Mesendoderm (in vitro differentiated cells): ENCODE measurements at regions not wholly inside any gene's neighbourhood (a gene's known extent, or its start where the extent isn't known, plus 50 kb on each side); places are given as distances from the start of the nearest gene placed in this dataset.
"Not testable (repeated sequence)": the region's sequence is repeated elsewhere in the genome, so short reads cannot be mapped to it uniquely, and the experiment has no call there.

Experiments
- DNase-seq: peaks from one replicate; pipeline ENCODE4 v3.0.0; 2013
- H2AK5ac ChIP-seq: 2 replicates; pipeline ENCODE4 v1.6.1; 2013; ENCODE audit warnings: low read length, inconsistent platforms
- H2BK120ac ChIP-seq: 2 replicates; pipeline ENCODE4 v1.6.1; 2013; ENCODE audit warnings: low read depth, mild to moderate bottlenecking, low read length, moderate library complexity, mixed read lengths
- H2BK15ac ChIP-seq: replicated peaks from 2 replicates; pipeline ENCODE4 v1.6.1; 2013; ENCODE audit warnings: low read depth, mild to moderate bottlenecking, moderate library complexity
- H2BK5ac ChIP-seq: 2 replicates; pipeline ENCODE4 v1.6.1; 2013; ENCODE audit warnings: low read length, inconsistent platforms
- H3K18ac ChIP-seq: 2 replicates; pipeline ENCODE4 v1.6.1; 2013; ENCODE audit warnings: mild to moderate bottlenecking, low read length, mixed read lengths
- H3K23ac ChIP-seq: one replicate; pipeline ENCODE4 v1.6.1; 2013; ENCODE audit warnings: low read length
- H3K27ac ChIP-seq: 2 replicates; pipeline ENCODE4 v1.5.1; 2013; ENCODE audit warnings: low read depth, mild to moderate bottlenecking, inconsistent platforms, low read length, moderate library complexity
- H3K27me3 ChIP-seq: 2 replicates; pipeline ENCODE4 v1.6.1; 2013; ENCODE audit warnings: low read length, control low read depth, mild to moderate bottlenecking, inconsistent platforms; ENCODE audit not compliant: insufficient read depth, poor library complexity
- H3K36me3 ChIP-seq: 2 replicates; pipeline ENCODE4 v1.6.1; 2013; ENCODE audit warnings: low read length, inconsistent platforms; ENCODE audit not compliant: control insufficient read depth, insufficient read depth
- H3K4ac ChIP-seq: one replicate; pipeline ENCODE4 v1.6.1; 2013; ENCODE audit warnings: low read depth, mild to moderate bottlenecking, low read length, moderate library complexity
- H3K4me1 ChIP-seq: 2 replicates; pipeline ENCODE4 v1.6.1; 2013; ENCODE audit warnings: low read depth, low read length, inconsistent platforms; ENCODE audit not compliant: control insufficient read depth
- H3K4me2 ChIP-seq: 2 replicates; pipeline ENCODE4 v1.6.1; 2013; ENCODE audit warnings: low read length
- H3K4me3 ChIP-seq: 2 replicates; pipeline ENCODE4 v1.5.1; 2013; ENCODE audit warnings: mild to moderate bottlenecking, low read length
- H3K56ac ChIP-seq: one replicate; pipeline ENCODE4 v1.6.1; 2013; ENCODE audit warnings: low read length
- H3K79me1 ChIP-seq: 2 replicates; pipeline ENCODE4 v1.6.1; 2013; ENCODE audit warnings: low read length, inconsistent platforms
- H3K79me2 ChIP-seq: 2 replicates; pipeline ENCODE4 v1.6.1; 2013; ENCODE audit warnings: mild to moderate bottlenecking, low read length; ENCODE audit not compliant: control insufficient read depth, insufficient read depth
- H3K9ac ChIP-seq: 2 replicates; pipeline ENCODE4 v1.6.1; 2013; ENCODE audit warnings: low read length, inconsistent platforms
- H4K5ac ChIP-seq: one replicate; pipeline ENCODE4 v1.6.1; 2013; ENCODE audit warnings: low read length
- H4K8ac ChIP-seq: one replicate; pipeline ENCODE4 v1.6.1; 2013; ENCODE audit warnings: low read depth, mild to moderate bottlenecking, control low read depth, low read length, moderate library complexity
- WGBS: extraction: QIAGEN DNeasy Blood & Tissue Kit; methylation state at CpG from one replicate; pipeline ENCODE4 v1.1.7; 2013; ENCODE audit warnings: low lambda C conversion rate, missing lambda C conversion rate; ENCODE audit not compliant: insufficient coverage; ENCODE audit errors: extremely low coverage; 5-methylcytosine and 5-hydroxymethylcytosine counted together

DNA sequence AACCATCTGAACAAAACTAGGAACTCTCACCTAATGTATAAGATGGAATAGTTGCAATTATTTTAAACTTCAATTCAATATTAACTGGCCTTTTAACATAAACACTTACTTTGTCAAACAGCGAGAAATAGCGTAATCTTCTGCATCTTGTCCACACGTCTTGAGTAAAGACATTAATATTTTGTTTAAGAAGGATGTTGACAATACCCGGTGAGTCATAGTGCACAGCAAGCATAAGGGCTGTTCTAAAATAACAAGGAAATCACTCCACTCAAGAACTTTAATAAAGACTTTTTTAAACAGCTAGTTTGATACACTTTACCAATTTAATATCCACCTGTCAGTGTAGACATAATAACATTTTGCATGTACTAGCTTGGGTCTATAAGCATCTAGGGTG, 311.1 kb downstream of the TUBA3C start:
- H3K36me3 ChIP-seq, H2BK5ac ChIP-seq, H2BK15ac ChIP-seq, H3K4me1 ChIP-seq, H3K4ac ChIP-seq, H2BK120ac ChIP-seq, H3K4me3 ChIP-seq, H3K79me2 ChIP-seq, H4K5ac ChIP-seq, H3K79me1 ChIP-seq, H4K8ac ChIP-seq, H3K23ac ChIP-seq, H3K4me2 ChIP-seq, H3K27ac ChIP-seq, DNase-seq, H3K18ac ChIP-seq, H2AK5ac ChIP-seq, H3K9ac ChIP-seq, H3K56ac ChIP-seq, H3K27me3 ChIP-seq: not testable (repeated sequence)
- no CpG with 5 or more reads among the region's 4 CpGs for WGBS

DNA sequence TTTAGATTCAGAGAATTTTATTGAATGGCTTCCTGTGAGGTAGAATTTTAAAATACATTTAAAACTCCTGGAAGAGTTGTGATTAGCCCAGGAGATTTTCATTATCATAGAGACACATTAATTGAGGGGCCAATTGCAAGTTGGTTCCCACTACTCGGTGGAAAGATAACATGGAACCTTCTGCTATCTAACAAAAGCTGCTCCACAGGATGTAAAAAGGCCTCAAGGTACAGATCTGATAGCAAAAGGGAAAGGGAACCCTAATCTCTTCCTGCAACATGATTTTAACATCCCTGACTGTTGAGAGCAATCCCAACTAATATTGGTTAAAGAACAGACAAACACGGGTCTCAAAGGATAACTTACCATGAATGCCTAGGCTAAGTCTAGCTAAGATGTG, 312.3 kb downstream of the TUBA3C start:
- not testable (repeated sequence) for H3K36me3 ChIP-seq, H3K18ac ChIP-seq, DNase-seq, H3K4me2 ChIP-seq, H4K5ac ChIP-seq, H2AK5ac ChIP-seq, H3K27ac ChIP-seq, H3K27me3 ChIP-seq, H3K4ac ChIP-seq, H3K9ac ChIP-seq, H2BK120ac ChIP-seq, H3K4me1 ChIP-seq, H3K56ac ChIP-seq, H2BK5ac ChIP-seq, H2BK15ac ChIP-seq, H3K23ac ChIP-seq, H4K8ac ChIP-seq, H3K79me2 ChIP-seq, H3K4me3 ChIP-seq, H3K79me1 ChIP-seq
- WGBS: no CpG with 5 or more reads among the region's 2 CpGs

DNA sequence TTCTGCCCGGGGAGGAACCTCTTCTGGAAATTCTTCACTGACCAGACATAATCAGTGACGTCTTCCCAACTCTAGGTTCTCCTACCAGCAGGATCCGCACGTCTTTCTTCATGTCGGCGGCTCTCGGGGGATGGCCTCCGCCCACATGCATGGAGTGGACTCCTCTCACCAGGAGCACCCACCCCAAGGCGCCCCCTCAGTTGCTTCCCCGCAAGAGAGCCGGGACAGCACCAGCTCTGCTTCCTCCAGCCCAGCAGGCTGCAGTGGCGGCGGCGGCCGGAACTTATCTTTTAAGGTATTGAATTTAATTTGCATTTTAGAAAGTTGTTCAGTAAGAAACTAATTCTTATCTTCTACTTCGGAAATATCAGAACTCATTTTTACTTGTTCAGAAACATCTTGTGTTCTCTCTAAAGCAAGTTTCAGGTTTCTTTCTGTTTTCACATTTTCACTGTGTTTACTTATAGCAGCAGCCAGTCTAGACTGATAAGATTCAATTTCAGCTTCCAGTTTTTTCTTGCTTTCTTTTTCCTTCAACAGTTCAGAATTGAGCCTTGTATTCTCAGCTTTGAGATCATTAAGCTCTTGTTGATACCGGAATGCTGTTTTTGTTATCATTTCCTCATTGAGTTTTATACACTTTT, 343.5 kb downstream of the TUBA3C start:
- H3K79me1 ChIP-seq, H3K4me2 ChIP-seq, H4K5ac ChIP-seq, H3K56ac ChIP-seq, H3K23ac ChIP-seq, H2AK5ac ChIP-seq, H3K18ac ChIP-seq, H2BK5ac ChIP-seq, H3K4me3 ChIP-seq, H3K9ac ChIP-seq, H3K4ac ChIP-seq, H3K36me3 ChIP-seq, DNase-seq, H3K79me2 ChIP-seq, H2BK15ac ChIP-seq, H2BK120ac ChIP-seq, H3K27ac ChIP-seq, H3K4me1 ChIP-seq, H3K27me3 ChIP-seq, H4K8ac ChIP-seq: not testable (repeated sequence)
- no CpG with 5 or more reads among the region's 17 CpGs for WGBS

DNA sequence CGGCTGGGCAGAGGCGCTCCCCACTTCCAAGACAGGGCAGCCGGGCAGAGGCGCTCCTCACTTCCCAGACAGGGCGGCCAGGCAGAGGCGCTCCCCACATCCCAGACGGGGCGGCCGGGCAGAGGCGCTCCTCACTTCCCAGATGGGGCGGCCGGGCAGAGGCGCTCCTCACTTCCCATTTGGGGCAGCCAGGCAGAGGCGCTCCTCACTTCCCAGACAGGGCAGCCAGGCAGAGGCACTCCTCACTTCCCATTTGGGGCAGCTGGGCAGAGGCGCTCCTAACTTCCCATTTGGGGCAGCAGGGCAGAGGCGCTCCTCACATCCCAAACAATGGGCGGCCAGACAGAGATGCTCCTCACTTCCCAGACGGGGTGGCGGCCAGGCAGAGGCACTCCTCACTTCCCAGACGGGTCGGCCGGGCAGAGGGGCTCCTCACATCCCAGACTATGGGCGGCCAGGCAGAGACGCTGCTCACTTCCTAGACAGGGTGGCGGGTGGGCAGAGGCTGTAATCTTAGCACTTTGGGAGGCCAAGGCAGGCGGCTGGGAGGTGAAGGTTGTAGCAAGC, 344.4 kb downstream of the TUBA3C start:
- H3K56ac ChIP-seq: not testable (repeated sequence)

DNA sequence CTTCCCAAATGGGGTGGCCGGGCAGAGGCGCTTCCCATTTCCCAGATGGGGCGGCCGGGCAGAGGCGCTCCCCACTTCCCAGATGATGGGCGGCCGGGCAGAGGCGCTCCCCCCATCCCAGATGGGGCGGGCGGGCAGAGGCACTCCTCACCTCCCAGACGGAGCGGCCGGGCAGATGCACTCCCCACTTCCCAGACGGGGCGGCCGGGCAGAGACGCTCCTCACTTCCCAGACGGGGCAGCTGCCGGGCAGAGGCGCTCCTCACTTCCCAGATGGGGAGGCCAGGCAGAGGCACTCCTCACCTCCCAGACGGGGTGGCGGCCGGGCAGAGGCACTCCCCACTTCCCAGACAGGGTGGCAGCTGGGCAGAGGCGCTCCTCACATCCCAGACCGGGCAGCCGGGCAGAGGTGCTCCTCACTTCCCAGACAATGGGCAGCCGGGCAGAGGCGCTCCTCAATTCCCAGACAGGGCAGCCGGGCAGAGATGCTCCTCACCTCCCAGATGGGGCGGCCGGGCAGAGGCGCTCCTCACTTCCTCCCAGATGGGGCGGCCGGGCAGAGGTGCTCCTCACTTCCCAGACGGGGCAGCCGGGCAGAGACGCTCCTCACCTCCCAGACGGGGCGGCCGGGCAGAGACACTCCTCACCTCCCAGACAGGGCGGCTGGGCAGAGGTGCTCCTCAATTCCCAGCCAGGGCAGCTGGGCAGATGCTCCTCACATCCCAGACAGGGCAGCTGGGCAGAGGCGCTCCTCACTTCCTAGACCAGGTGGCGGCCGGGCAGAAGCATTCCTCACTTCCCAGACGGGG, 345.0 kb downstream of the TUBA3C start:
- not testable (repeated sequence) for H3K56ac ChIP-seq, H2BK5ac ChIP-seq, H3K23ac ChIP-seq, DNase-seq, H3K27me3 ChIP-seq, H3K79me1 ChIP-seq, H3K18ac ChIP-seq, H3K4me3 ChIP-seq, H3K79me2 ChIP-seq, H2BK120ac ChIP-seq, H3K27ac ChIP-seq, H3K4me1 ChIP-seq, H3K9ac ChIP-seq, H3K4me2 ChIP-seq, H2AK5ac ChIP-seq, H2BK15ac ChIP-seq, H3K4ac ChIP-seq, H4K8ac ChIP-seq, H4K5ac ChIP-seq, H3K36me3 ChIP-seq
- WGBS: no CpG with 5 or more reads among the region's 45 CpGs

More for the DNA sequence above, 344.4 kb downstream of the TUBA3C start:
- H2BK5ac ChIP-seq, H2AK5ac ChIP-seq, H3K4ac ChIP-seq, H3K27me3 ChIP-seq, H3K4me2 ChIP-seq, H3K9ac ChIP-seq, H3K36me3 ChIP-seq, H3K79me2 ChIP-seq, H3K79me1 ChIP-seq, H3K27ac ChIP-seq, H3K4me3 ChIP-seq, H3K18ac ChIP-seq, DNase-seq, H3K23ac ChIP-seq, H2BK120ac ChIP-seq, H2BK15ac ChIP-seq, H3K4me1 ChIP-seq, H4K5ac ChIP-seq: not testable (repeated sequence)
- WGBS: no CpG with 5 or more reads among the region's 26 CpGs
- peak overlapping the region; percentile 28 for H4K8ac ChIP-seq
